ENCODE measurements at regions not wholly inside any gene's neighbourhood (a gene's known extent, or its start where the extent isn't known, plus 50 kb on each side); places are given as distances from the start of the nearest gene placed in this dataset.

DNA sequence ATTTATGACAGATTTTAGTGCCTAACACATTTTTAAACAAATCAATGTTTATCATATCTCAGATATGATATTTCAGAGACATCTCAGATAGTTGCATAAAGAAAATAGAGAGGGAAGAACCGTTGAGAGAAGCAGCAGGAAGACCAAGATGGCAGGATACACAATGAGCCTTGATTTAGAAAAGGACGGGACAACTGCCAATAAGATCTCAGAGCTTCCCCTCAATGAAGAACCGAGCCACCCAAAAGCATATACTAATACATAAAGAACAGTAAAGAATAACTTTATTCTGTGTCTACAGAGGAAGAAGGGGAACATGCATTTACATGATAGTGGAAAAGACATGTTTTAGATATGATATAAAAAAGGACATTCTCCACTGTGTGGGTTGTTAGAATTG is 375.9 kb upstream of the SOX5 start:
- no peaks in the 10 kb centered on the region for H3K4me1 Mint-ChIP-seq (ENCODE audit: low read depth)
- H3K4me3 Mint-ChIP-seq, result no peak overlapping the region
- H3K27me3 Mint-ChIP-seq, result no peaks in the 10 kb centered on the region
- H3K27ac Mint-ChIP-seq, result no peak overlapping the region
- H3K9me3 Mint-ChIP-seq, result no peaks in the 10 kb centered on the region
- no peaks in the 10 kb centered on the region for H3K36me3 Mint-ChIP-seq (ENCODE audit: low read depth)
- ChIA-PET CTCF (no interaction called here), POLR2A (no interaction called here)
- TF ChIP-seq, protein P1, sequence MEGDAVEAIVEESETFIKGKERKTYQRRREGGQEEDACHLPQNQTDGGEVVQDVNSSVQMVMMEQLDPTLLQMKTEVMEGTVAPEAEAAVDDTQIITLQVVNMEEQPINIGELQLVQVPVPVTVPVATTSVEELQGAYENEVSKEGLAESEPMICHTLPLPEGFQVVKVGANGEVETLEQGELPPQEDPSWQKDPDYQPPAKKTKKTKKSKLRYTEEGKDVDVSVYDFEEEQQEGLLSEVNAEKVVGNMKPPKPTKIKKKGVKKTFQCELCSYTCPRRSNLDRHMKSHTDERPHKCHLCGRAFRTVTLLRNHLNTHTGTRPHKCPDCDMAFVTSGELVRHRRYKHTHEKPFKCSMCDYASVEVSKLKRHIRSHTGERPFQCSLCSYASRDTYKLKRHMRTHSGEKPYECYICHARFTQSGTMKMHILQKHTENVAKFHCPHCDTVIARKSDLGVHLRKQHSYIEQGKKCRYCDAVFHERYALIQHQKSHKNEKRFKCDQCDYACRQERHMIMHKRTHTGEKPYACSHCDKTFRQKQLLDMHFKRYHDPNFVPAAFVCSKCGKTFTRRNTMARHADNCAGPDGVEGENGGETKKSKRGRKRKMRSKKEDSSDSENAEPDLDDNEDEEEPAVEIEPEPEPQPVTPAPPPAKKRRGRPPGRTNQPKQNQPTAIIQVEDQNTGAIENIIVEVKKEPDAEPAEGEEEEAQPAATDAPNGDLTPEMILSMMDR (IDR thresholded peaks at IDR 0.05), result no peak
- intact Hi-C loops (cut with micrococcal nuclease), result no loop called here
- ATAC-seq, result no peak
- no peak for DNase-seq

DNA sequence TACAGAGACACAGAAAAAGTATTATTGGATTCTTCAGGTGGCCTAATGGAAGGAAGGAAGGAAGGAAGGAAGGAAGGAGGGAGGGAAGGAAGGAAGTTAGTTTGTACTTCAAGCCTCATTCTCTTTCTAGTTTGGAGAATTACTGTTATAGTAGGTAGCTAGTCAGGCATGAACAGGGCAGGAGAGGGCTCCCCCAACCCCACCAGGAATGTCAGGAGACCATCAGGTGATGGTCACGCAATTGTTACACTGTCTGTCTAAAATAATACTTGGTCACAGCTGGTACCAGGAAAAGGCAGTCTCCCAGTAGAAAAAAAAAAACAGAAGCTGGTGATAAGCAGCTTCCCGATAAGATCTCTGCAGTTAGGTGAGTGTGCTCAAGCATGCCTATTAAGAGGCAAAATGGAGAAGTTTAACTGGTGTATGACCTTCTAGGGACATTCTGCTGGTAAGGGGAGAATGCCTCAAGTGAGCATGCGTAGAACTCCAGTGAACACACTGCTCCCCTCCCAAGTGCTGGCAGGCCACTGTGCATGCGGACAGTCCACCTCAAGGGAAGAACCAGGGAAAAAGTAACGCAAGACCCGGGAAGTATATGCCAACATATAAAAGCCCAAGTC is 358.4 kb upstream of the SOX5 start:
- ChIA-PET POLR2A (interaction anchor here (0.5 kb wide), 1 partner anchor 86 kb away, joined by 3 read pairs; no protein-coding TSS in a partner anchor), CTCF (no interaction called here)
- DNase-seq (no peak), ATAC-seq (no peak)
- H3K9me3 Mint-ChIP-seq, result no peaks in the 10 kb centered on the region
- no peaks in the 10 kb centered on the region for H3K36me3 Mint-ChIP-seq (ENCODE audit: low read depth)
- intact Hi-C loops (cut with micrococcal nuclease), result no loop called here
- TF ChIP-seq, protein P1 (IDR thresholded peaks at IDR 0.05), result no peak
- no peaks in the 10 kb centered on the region for H3K4me1 Mint-ChIP-seq (ENCODE audit: low read depth)
- no peak overlapping the region for H3K4me3 Mint-ChIP-seq
- no peak overlapping the region for H3K27ac Mint-ChIP-seq
- no peaks in the 10 kb centered on the region for H3K27me3 Mint-ChIP-seq

DNA sequence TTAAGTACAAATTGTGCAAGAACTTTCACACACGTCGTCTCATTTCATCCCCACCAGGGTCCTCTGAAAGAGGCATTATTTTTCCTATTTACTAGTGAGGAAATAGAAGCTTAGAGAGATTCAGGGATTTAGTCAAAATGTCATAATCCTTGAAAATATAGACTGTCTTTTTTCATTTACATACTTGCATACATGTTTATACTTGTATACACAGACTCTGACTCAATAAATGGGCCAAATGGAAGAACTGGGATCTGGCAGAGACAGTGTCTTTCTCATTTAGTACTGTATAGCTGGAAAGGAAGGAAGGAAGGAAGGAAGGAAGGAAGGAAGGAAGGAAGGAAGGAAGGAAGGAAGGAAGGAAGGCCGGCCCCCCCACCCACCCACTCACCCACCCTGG is 357.7 kb upstream of the SOX5 start:
- H3K4me1 Mint-ChIP-seq (ENCODE audit: low read depth), result no peaks in the 10 kb centered on the region
- ChIA-PET POLR2A (no interaction called here), CTCF (no interaction called here)
- H3K9me3 Mint-ChIP-seq, result no peaks in the 10 kb centered on the region
- H3K36me3 Mint-ChIP-seq (ENCODE audit: low read depth), result no peaks in the 10 kb centered on the region
- H3K27ac Mint-ChIP-seq, result no peak overlapping the region
- H3K4me3 Mint-ChIP-seq, result no peak overlapping the region
- DNase-seq (no peak), ATAC-seq (no peak)
- intact Hi-C loops (cut with micrococcal nuclease), result no loop called here
- TF ChIP-seq, protein P1 (IDR thresholded peaks at IDR 0.05), result no peak
- H3K27me3 Mint-ChIP-seq, result no peaks in the 10 kb centered on the region

DNA sequence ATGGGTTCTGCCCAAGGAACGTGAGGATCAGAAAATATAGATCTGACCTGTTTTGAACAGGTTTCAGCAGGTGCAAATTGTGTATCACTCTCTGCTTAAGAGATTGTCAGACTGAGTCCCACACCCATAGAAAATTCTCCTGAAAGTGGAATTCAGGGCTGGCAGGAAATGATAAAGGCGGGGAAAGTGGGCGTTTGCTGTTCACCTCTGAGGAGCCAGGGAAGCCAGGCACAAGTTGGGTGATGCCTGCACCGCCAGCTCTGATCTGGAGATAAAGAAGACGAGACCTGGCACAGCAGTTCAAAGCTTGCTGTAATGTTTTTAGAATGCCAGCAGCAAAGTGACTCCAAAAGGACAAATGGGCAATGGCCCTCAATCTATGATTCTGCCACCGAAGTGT is 356.5 kb upstream of the SOX5 start:
- Mint-ChIP-seq H3K9me3 (no peaks in the 10 kb centered on the region), H3K4me1 (ENCODE audit: low read depth) (no peaks in the 10 kb centered on the region), H3K4me3 (no peak overlapping the region), H3K27me3 (no peaks in the 10 kb centered on the region), H3K36me3 (ENCODE audit: low read depth) (no peaks in the 10 kb centered on the region), H3K27ac (no peak overlapping the region)
- TF ChIP-seq, protein P1 (IDR thresholded peaks at IDR 0.05), result no peak
- ChIA-PET CTCF (no interaction called here), POLR2A (no interaction called here)
- DNase-seq (no peak), ATAC-seq (no peak)
- intact Hi-C loops (cut with micrococcal nuclease), result no loop called here

DNA sequence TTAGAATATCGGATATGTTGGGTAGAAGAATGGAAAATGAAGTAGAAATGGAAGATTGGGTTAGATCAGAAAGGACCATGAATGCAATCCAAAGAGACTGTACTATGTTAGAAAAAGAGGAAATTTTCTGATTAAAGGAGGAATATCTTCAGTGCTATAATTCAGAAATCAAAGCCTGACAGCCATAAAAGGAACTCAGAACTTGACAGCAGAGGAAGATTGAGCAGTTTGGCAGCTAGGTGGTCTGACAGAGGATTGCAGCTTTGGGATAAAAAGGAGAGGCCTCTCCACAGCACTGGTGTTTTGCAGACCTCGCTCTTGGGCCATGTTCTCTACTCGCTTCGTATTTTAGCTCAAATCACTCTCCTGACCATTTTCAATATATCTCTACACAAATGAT is 354.8 kb upstream of the SOX5 start:
- H3K4me3 Mint-ChIP-seq, result no peak overlapping the region

More for the DNA sequence above, 354.8 kb upstream of the SOX5 start:
- H3K27me3 Mint-ChIP-seq, result no peaks in the 10 kb centered on the region
- no peak overlapping the region for H3K27ac Mint-ChIP-seq
- ChIA-PET CTCF (no interaction called here), POLR2A (no interaction called here)
- TF ChIP-seq, protein P1 (IDR thresholded peaks at IDR 0.05), result no peak
- no peaks in the 10 kb centered on the region for H3K36me3 Mint-ChIP-seq (ENCODE audit: low read depth)
- intact Hi-C loops (cut with micrococcal nuclease), result no loop called here
- no peaks in the 10 kb centered on the region for H3K9me3 Mint-ChIP-seq
- DNase-seq (no peak), ATAC-seq (no peak)
- no peaks in the 10 kb centered on the region for H3K4me1 Mint-ChIP-seq (ENCODE audit: low read depth)
